GM18873 (cell line): ENCODE measurements at regions not wholly inside any gene's neighbourhood (a gene's known extent, or its start where the extent isn't known, plus 50 kb on each side); places are given as distances from the start of the nearest gene placed in this dataset.
"Not testable (repeated sequence)": the region's sequence is repeated elsewhere in the genome, so short reads cannot be mapped to it uniquely, and the experiment has no call there.

Experiments
- ATAC-seq: cut with Tn5 transposase; IDR thresholded peaks from one replicate; pipeline ENCODE4 v1.9.1; 2021; ENCODE audit warnings: mild to moderate bottlenecking, moderate library complexity, moderate number of reproducible peaks; ENCODE audit not compliant: unreplicated experiment, low FRiP score

- no peak for ATAC-seq
These were observed 254.3 kb upstream of the ARHGEF26 start for GRCh38 chr3:153866901-153867300.

GRCh38 chr3:153874348-153874747 lies 246.8 kb upstream of the ARHGEF26 start:
- ATAC-seq, result not testable (repeated sequence)

DNA sequence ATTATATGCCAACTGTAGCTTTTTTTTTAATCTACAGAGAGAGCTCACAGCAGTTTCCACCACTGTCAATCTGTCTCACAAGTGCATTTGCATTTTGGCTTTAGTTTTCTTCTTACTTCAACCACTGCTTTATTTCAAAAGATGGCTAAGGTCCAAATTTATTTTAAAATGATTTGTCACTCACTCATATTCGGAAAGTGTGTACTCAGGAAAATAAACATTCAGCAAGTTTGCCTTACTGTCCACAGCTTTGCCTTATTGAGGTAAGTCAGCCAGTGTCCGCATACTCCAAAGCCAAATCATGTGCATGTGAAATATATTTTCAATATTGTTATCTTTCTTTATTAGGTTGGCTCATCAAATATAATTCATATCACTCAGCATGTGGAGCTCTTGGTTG lies 240.7 kb upstream of the ARHGEF26 start:
- no peak for ATAC-seq

DNA sequence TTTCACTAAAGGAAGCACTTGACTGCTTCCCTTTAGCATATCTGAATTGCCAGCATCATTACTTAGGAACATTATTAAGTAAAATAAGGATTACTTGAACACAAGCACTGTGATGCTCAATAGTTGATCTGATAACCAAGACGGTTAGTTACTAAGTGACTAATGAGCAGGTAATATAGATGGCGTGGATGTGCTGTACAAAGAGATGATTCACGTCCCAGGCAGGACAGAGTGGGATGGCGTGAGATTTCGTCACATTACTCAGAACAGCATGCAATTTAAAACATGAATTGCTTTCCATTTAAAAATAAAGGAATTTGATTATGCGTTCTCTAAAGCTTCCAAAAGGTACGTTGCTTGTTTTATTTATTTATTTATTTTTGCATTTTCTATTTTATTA lies 240.0 kb upstream of the ARHGEF26 start:
- ATAC-seq, result no peak

GRCh38 chr3:153885359-153885758 lies 235.8 kb upstream of the ARHGEF26 start:
- no peak for ATAC-seq

- ATAC-seq, result peak; percentile 52
These were observed 231.3 kb upstream of the ARHGEF26 start for GRCh38 chr3:153889905-153890334.

GRCh38 chr3:153892126-153892525 lies 229.1 kb upstream of the ARHGEF26 start:
- no peak for ATAC-seq

- no peak for ATAC-seq
These were observed 226.3 kb upstream of the ARHGEF26 start for GRCh38 chr3:153894857-153895256.

GRCh38 chr3:153896197-153896596 lies 225.0 kb upstream of the ARHGEF26 start:
- ATAC-seq, result no peak

DNA sequence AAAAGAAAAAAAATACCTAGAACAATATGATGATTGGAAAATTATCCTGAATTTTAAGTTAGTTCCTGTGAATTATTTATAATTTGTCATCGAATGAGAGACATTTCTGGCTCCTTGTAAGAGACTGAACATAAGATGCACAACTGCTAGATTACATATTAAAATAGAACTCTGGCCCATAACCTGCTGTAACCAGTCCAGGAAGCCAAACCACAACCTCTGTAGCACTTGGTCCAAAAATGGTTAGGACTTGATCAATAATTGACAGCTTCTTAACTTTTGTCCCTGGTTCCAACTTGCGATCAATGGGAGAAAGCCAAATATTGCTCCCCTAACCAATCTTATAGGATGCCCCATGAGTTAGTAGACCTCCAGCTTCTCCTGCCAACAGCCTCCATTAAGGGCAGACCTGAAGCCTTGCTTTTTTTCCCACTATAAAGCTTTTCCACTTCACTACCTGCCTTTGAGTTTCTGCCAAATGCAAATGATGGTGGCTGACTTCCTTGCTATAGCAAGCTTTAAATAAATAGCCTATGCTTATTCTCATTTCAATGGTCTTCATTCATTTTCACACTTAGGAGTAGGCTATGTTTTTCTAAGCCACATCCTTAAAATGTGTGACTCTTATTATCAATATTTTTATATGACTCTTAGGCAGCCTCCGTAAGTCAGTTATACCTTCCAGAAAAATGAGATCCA lies 224.0 kb upstream of the ARHGEF26 start:
- ATAC-seq, result peak; percentile 81

DNA sequence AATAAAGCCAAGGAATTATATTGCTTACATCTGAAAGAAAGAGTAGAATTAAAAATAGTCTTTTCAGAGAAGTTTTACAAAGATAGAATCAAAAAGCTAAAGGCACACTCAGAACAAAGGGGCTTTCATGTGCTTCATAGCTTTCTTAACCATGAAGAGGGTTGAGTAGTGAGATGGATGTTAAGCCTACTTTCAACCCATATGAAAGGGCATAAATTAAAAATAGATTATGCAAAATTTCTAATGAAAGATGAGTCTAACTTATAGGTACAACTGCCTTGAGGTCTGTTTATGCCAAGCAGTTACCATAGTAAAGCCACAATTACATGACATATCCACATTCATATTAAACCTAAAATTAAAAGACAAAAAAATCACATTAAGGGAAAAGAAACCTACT lies 223.3 kb upstream of the ARHGEF26 start:
- ATAC-seq, result peak; percentile 86

GRCh38 chr3:153901152-153901551 lies 220.0 kb upstream of the ARHGEF26 start:
- no peak for ATAC-seq

DNA sequence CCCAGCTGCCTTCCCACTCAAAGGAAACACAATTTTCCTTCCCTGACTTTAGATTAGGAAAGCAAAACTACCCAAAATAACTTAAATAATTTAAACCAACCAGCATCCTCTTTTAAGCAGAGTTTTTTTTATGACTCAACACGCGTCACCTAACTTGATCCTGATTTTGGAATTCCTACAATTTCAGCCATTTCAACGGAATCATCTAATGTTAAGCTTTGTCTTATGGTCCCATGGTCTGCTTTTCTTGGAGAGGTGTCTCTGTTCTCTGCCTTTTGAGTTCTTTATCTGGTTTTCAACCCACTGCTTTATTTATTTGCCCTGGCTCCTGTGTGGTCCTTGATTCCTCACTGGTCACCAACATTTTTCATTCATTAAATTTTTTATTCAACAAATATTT lies 219.2 kb upstream of the ARHGEF26 start:
- no peak for ATAC-seq

DNA sequence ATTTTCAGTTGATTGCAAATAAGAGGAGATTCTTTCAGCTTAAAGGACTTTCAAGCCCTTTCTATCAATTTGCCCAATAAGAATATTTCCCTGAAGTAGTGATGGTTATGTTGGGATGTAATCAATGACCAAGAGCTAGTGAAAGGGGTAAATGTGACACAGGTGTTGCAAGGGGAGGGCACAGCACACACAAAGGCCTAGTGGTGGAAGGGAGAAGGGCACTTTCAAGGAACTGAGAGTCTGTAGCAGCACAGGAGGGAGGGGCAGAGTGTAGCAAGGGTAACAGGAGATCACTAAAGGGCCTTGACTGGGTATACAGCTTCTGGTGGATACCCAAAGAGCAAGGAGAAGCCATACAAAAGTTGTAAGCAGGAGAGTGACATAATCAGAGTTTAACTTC lies 217.8 kb upstream of the ARHGEF26 start:
- peak; percentile 82 for ATAC-seq

DNA sequence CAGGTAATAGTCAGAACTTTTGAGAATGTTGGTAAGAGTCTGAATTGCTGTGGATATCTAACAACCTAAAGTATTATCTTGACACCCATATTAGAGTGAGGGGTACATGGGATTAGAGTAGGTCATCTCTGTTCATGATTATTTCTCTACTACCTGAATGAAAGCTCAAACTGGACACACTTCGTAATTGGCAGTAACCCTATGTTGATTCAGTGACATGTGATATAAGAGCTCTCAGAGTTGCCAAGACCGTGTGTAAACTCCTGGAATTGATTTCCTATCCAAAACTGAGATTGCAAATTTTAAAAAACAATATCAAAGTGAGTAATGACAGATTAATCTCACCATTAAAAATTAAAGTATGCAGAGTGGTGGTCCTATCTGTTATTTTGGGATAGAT lies 214.8 kb upstream of the ARHGEF26 start:
- ATAC-seq, result no peak

- no peak for ATAC-seq
These were observed 210.8 kb upstream of the ARHGEF26 start for GRCh38 chr3:153910387-153910786.

- ATAC-seq, result no peak
These were observed 210.1 kb upstream of the ARHGEF26 start for GRCh38 chr3:153911116-153911515.

GRCh38 chr3:153919773-153920172 lies 201.4 kb upstream of the ARHGEF26 start:
- no peak for ATAC-seq

- ATAC-seq, result no peak
These were observed 199.4 kb upstream of the ARHGEF26 start for GRCh38 chr3:153921826-153922225.

DNA sequence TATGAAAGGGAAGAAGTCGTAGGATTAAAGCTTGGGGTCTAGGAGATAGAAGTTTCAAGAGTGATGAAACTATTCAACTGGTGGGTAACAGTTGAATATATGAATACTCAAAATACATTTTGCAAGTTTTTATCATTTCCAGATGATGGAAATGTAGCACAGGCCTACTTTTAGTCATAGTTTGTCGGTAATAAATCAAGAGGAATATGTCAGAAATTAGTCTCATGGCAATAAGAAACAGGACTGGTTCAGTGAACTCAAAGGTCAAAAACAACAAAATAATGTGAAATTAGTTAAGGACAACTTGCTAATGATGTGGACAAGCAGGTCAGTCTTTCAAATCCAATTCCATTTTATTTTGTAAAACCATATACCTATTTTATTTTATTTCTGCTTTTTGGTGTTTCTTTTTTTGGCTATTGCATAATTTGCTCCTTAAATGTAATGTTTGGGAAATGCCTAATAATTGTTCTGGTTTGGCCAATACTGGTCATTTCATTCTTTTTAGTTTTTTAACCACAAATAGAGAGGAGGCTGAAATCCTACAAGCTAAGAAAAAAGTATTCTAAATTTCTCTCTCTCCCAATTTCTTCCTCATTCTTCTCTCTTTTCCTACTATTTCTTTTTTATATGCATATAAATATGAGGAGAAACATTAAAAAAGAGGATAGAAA lies 195.2 kb upstream of the ARHGEF26 start:
- ATAC-seq, result no peak

GRCh38 chr3:153927107-153927506 lies 194.1 kb upstream of the ARHGEF26 start:
- ATAC-seq, result peak; percentile 83

DNA sequence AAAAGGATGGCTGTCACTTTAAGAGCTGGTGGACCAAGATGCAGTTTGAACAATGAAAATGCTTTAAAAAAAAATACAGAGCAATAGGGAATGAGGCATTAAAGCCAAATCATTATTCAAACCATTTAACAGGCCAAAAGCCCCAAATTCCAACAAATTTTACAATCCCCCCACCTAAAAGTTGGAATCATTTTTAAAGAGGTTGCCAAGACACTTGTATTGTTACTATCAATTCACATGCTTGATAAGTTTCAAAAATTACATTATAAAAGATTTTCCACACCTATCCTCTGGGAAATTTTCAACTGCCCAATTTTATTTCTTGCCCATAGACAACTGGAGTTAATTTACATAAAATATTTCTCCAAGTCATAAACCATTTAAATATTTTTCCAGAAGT lies 192.3 kb upstream of the ARHGEF26 start:
- ATAC-seq, result no peak
